Right cardiac atrium (tissue), 5 donors: ENCODE measurements at regions not wholly inside any gene's neighbourhood (a gene's known extent, or its start where the extent isn't known, plus 50 kb on each side); places are given as distances from the start of the nearest gene placed in this dataset.

Experiments used
- ATAC-seq, 2 donors: fragments of 200-7000 bp; cut with Tn5 transposase; one replicate each; pipeline versions ENCODE4 v1.8.0 to v1.9.1; 2020; ENCODE audit warnings: moderate library complexity in 2 of 2, mild to moderate bottlenecking in 1 of 2
- DNase-seq, 3 donors: peaks; one replicate each; pipeline ENCODE4 v3.0.0-alpha.2; 2020
- H3K27ac ChIP-seq: one replicate; pipeline ENCODE4 v1.5.1; 2013; ENCODE audit warnings: mild to moderate bottlenecking, low read length, control low read depth, moderate library complexity
- H3K27me3 ChIP-seq: one replicate; pipeline ENCODE4 v1.6.1; 2013; ENCODE audit not compliant: control insufficient read depth, insufficient read depth
- H3K4me1 ChIP-seq: one replicate; pipeline ENCODE4 v1.6.1; 2013; ENCODE audit warnings: low read length; ENCODE audit not compliant: control insufficient read depth, insufficient read depth
- H3K4me3 ChIP-seq: one replicate; pipeline ENCODE4 v1.5.1; 2013; ENCODE audit warnings: low read length, control low read depth
- H3K9me3 ChIP-seq: one replicate; pipeline ENCODE4 v1.6.1; 2013; ENCODE audit warnings: low read length; ENCODE audit not compliant: control insufficient read depth
- WGBS: extraction: QIAGEN DNeasy Blood & Tissue Kit; methylation state at CpG from one replicate; pipeline ENCODE4 v1.1.7; 2013; 5-methylcytosine and 5-hydroxymethylcytosine counted together
- intact Hi-C, 4 donors: fragments of 100-400 bp; cut with DNase I; formaldehyde crosslinking; loops; one replicate each; pipeline versions ENCODE4 v1.11.0 to v1.14.0; 2022 to 2023
- donor health status: healthy with polysubstance abuse.
- donor health status: DM: no; HTN: yes; CAD: no.
- donor health status: DM: no; HTN: no; CAD: no.
- donor health status: DM: no; HTN: yes; CAD: no; lungs with severe emphysema.
- donor health status: DM: yes; HTN: yes; CAD: no.

DNA sequence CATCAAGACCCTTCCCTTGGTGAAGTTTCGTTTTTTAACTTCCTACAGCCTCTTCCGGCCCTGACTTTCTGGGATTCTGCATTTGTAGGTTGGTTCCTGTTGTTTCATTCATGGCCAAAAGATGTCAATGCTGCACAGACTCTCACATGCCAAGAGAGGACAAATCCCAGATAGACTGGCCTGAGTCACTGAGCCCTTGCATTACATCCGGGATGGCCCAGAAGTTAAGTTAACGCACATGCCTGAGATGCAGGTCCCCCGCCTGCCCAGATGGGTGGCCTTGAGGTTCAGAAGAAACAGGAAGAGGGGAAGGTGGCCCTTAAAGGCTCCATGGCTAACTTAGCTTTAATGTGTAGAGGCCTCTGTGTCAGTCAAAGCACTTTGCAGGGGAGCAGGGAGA is 51.6 kb upstream of the SRGAP3 start:
- no peak for ATAC-seq
- 68% methylated on average over 5 of the region's 5 CpGs for WGBS
- intact Hi-C loops = loop anchor here (5.0 to 10.0 kb wide), 4 partner anchors 226 to 329 kb away; no protein-coding TSS in a partner anchor

DNA sequence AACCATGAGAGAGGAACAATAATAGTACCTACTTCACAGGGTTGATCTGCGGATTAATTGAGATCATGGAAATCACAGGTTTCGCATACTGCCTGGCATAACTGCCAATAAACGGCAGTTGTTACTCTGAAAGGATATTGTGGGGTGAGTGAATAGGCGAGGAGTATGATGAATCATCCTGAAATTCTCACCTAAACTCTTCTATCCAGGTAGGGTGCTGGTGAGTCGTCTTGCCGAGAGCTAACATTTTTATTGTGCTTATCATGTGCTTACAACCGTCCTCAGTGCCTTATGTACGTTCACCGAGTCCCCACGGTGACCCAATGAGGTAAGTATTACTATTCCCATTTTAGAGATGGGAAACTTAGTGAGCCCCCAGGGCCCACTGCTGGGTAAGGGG is 52.4 kb upstream of the SRGAP3 start:
- Histone ChIP-seq H3K27ac (no peak overlapping the region), H3K9me3 (no peaks in the 10 kb centered on the region), H3K4me3 (no peak overlapping the region), H3K27me3 (no peaks in the 10 kb centered on the region), H3K4me1 (no peaks in the 10 kb centered on the region)
- ATAC-seq (no peak), DNase-seq (no peak)
- intact Hi-C loops = loop anchor here (2.0 to 10.0 kb wide), 5 partner anchors 227 to 331 kb away; no protein-coding TSS in a partner anchor
- 81% methylated on average over 10 of the region's 10 CpGs for WGBS

More for the DNA sequence above, 51.6 kb upstream of the SRGAP3 start:
- Histone ChIP-seq H3K4me3 (no peak overlapping the region), H3K27me3 (no peaks in the 10 kb centered on the region), H3K4me1 (no peaks in the 10 kb centered on the region), H3K9me3 (no peaks in the 10 kb centered on the region), H3K27ac (no peak overlapping the region)
- no peak for DNase-seq

DNA sequence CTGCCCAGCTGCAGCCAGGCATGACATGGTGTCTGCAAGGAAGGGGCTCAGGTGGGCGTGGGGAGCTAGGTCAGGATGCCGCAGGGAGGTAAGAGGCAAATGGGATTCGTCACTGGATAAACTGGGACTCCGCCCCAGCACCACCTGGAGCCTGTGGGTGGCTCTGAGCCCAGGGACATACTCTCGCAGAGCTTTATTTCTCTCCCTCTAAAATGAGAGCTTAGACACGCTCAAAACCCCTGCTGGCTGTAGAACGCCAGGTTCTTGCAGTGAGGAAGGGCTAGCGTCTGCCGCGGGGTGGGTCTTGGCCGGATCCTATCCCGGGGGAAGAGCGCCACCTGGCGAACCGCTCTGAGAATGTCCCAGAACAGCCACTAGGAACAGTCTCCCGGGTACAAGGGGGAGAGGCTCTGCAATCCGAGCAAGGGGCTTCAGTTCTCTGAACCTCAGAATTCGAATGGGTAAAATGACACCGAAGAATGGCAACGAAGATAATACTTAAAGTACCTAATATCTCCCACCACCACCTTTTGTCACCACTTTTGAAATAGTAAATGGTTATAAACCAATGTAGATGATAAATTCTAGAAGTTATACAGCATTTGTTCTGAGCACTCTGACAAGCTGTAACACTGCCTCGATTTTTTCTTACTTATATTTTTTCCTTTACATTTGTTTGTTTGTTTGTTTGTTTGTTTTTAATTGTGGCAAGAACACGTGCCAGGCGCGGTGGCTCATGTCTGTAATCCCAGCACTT is 53.2 kb upstream of the SRGAP3 start:
- H3K4me1 ChIP-seq = no peaks in the 10 kb centered on the region
- H3K9me3 ChIP-seq = no peaks in the 10 kb centered on the region
- intact Hi-C loops = loop anchor here (2.0 to 10.0 kb wide), 5 partner anchors 228 to 332 kb away; no protein-coding TSS in a partner anchor
- ATAC-seq (peak; percentile 94 to 95), DNase-seq (peak; percentile 81 to 91 (median 90))
- no peak overlapping the region for H3K4me3 ChIP-seq
- no peaks in the 10 kb centered on the region for H3K27me3 ChIP-seq
- WGBS = 15% methylated on average over 24 of the region's 24 CpGs
- H3K27ac ChIP-seq = no peak overlapping the region

DNA sequence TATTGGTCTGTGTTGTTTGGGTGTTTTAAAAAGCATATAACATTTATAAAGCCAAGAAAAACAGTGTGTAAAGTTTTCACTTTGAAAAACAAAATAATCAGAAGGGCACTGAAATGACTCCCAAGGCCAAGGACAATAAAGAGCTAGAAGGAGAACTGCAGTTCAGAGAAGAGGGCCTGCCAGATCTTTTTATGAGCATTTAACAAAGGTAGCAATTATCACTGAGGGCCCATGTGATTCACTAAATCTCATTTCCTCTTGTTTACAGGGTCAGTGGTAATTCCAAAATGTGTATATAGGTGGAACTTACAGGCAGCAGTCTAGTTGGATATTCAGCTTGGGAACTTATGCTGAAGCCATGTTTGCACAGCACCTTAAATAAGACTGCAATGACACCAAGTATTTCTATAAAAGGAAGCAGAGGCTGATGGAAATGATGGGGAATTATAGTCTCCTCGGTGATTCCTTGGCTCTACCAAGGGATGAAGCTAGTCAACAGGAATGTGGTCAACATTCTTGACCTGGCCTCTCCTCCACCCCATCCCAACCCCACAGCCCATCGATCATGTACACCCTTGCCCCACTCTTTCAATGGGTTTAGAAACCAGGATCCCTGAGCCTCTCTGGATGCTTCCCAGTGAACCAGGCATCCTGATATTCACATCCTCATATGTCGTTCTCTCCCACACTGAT is 54.4 kb upstream of the THUMPD3 start:
- H3K4me3 ChIP-seq = no peak overlapping the region
- no peaks in the 10 kb centered on the region for H3K9me3 ChIP-seq
- H3K27me3 ChIP-seq = no peaks in the 10 kb centered on the region
- no peak for ATAC-seq
- H3K4me1 ChIP-seq = no peaks in the 10 kb centered on the region
- 77% methylated on average over 3 of the region's 3 CpGs for WGBS
- no peak overlapping the region for H3K27ac ChIP-seq
- intact Hi-C loops = loop anchor here in 1 of 4 donors (10.0 kb wide), 1 partner anchor 234 kb away; no protein-coding TSS in a partner anchor
- DNase-seq = no peak

DNA sequence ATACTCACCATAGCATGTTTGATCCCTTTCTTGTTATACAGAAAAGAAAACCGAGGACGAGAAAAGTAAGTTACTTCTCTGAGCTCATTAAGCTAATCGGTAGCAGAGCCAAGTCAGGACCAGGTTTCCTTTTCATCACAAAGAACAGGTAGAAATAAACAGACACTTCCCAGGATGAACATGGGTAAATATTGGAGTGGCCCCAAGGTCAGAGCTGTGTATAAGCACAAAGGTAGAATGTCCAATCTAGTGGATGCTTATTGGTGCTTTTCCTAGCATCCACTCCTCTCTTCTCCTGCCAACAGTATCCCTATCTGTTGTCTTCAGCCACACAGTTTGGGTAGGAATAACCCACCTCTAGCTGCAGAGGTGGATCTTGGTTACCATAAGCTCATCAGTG is 52.8 kb upstream of the THUMPD3 start:
- WGBS = 95% methylated on average over 3 of the region's 3 CpGs
- Histone ChIP-seq H3K4me3 (no peak overlapping the region), H3K9me3 (no peaks in the 10 kb centered on the region), H3K4me1 (peaks cover 2% of the 10 kb centered on the region), H3K27ac (no peak overlapping the region), H3K27me3 (no peaks in the 10 kb centered on the region)
- intact Hi-C loops = no loop called here
- no peak for DNase-seq
- ATAC-seq = no peak

DNA sequence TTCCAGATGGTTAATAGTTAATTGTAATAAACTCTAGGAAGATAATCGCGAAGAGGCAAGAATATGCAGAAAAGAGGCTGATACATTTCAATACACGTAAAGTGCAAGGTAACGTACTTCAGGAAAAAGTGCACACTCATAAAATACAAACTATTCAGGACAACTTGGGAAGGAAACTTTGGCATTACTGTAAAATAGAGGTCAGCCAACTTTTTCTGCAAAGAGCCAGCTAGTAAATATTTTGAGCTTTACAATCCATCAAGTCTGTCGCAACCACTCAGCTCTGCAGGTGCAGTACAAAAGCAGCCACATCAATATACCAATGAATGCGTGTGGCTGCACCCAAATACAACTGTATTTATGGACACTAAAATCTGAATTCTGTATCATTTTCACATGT is 51.6 kb upstream of the THUMPD3 start:
- intact Hi-C loops = no loop called here
- Histone ChIP-seq H3K4me3 (no peak overlapping the region), H3K27ac (no peak overlapping the region), H3K9me3 (no peaks in the 10 kb centered on the region), H3K4me1 (peaks cover 5% of the 10 kb centered on the region), H3K27me3 (no peaks in the 10 kb centered on the region)
- ATAC-seq = no peak
- WGBS = 90% methylated on average over 6 of the region's 6 CpGs
- no peak for DNase-seq
